ENCODE measurements at regions not wholly inside any gene's neighbourhood (a gene's known extent, or its start where the extent isn't known, plus 50 kb on each side); places are given as distances from the start of the nearest gene placed in this dataset.

GRCh38 chr6:897528-898207 is 204.7 kb upstream of the EXOC2 start:
- TF ChIP-seq CTCF (IDR thresholded peaks at IDR 0.05; ENCODE audit: poor library complexity), result no peak
- no peak for TF ChIP-seq EZH2 (IDR thresholded peaks at IDR 0.05; ENCODE audit: borderline replicate concordance)

Data from hepatocyte (in vitro differentiated cells).